ENCODE measurements at regions not wholly inside any gene's neighbourhood (a gene's known extent, or its start where the extent isn't known, plus 50 kb on each side); places are given as distances from the start of the nearest gene placed in this dataset.
"Not testable (repeated sequence)": the region's sequence is repeated elsewhere in the genome, so short reads cannot be mapped to it uniquely, and the experiment has no call there.

DNA sequence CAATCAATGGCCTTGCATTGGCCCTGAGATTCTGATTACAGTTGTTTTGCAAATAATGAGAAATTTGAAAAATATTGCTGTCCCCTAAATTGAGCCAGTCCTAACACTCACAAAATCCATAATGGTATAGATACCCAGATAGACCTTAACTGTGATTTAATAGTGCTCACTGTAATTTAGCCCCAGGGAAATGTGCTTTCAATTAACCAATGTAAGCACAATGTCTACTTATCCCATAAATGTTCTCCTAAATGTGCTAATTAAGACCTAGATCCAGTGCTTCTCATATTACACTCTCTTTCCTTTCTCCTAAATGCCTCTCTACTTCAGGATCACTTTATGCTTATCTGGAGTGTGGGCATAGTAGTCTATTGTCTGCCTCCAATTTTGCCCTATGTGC is 417.8 kb upstream of the CCL2 start:
- DNase-seq (ENCODE audit: low spot score) = no peak

DNA sequence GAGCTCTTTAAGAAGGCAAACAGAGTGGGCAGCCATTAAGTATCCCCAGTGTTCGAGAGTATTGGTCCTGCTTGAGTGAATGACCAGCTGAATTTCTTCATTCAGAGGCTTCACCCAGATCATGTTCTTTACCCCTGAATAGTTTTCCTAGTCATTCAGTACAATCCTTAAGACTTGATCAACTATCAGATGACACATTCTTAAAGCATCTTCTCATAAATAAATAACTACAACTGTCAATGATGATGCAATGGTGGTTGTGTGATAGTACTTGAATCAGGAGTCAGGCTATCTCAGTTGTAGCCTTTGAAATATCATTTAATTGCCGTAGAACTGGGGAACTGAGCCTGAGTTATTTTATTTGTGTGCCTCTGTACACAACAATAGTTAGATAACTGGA is 416.8 kb upstream of the CCL2 start:
- no peak for DNase-seq (ENCODE audit: low spot score)

GRCh38 chr17:33847900-33848299 is 407.2 kb upstream of the CCL2 start:
- no peak for DNase-seq (ENCODE audit: low spot score)

- DNase-seq (ENCODE audit: low spot score) = no peak
Observed at GRCh38 chr17:33848433-33848832, 406.7 kb upstream of the CCL2 start.

- DNase-seq (ENCODE audit: low spot score) = no peak
Observed at GRCh38 chr17:33854596-33854995, 400.5 kb upstream of the CCL2 start.

DNA sequence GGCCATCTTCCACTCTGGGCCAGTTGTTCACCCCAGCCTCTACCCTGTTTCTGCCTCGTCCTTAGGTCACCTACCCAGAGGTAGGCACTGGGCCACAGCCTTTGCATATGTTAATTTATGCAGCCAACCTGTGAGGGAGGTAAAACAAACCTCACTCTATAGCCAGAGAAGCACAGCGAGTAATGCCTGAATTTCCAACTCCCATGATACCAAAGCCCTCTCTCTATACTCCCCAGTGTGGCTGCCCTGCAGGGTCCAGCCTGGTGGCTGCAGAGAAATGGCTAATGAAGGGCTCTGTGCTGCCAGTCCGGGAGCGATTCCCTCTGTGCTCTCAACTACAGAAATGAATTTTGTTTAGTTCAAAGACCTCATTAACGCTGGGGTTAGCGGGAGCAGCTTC is 397.0 kb upstream of the CCL2 start:
- no peak for DNase-seq (ENCODE audit: low spot score)

GRCh38 chr17:33858682-33859081 is 396.4 kb upstream of the CCL2 start:
- no peak for DNase-seq (ENCODE audit: low spot score)

GRCh38 chr17:33862772-33863602 is 392.1 kb upstream of the CCL2 start:
- DNase-seq (ENCODE audit: low spot score) = no peak

GRCh38 chr17:33864758-33865229 is 390.3 kb upstream of the CCL2 start:
- no peak for DNase-seq (ENCODE audit: low spot score)

DNA sequence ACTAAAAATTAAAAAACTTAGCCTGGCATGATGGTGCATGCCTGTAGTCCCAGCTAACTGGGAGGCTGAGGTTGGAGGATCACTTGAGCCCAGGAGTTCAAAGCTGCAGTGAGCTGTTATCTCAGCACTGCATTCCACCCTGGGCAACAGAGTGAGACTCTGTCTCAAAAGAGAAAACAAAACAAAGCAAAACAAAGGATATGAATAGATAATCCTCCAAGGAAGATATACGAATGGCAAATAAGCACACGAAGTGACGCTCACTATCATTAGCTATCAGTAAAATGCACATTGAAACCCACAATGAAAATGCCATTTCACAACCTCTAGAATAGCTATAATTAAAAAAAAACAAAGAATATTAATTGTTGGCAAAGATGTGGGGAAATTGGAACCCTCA is 386.2 kb upstream of the CCL2 start:
- no peak for DNase-seq (ENCODE audit: low spot score)

GRCh38 chr17:33870936-33871335 is 384.1 kb upstream of the CCL2 start:
- DNase-seq (ENCODE audit: low spot score) = no peak

DNA sequence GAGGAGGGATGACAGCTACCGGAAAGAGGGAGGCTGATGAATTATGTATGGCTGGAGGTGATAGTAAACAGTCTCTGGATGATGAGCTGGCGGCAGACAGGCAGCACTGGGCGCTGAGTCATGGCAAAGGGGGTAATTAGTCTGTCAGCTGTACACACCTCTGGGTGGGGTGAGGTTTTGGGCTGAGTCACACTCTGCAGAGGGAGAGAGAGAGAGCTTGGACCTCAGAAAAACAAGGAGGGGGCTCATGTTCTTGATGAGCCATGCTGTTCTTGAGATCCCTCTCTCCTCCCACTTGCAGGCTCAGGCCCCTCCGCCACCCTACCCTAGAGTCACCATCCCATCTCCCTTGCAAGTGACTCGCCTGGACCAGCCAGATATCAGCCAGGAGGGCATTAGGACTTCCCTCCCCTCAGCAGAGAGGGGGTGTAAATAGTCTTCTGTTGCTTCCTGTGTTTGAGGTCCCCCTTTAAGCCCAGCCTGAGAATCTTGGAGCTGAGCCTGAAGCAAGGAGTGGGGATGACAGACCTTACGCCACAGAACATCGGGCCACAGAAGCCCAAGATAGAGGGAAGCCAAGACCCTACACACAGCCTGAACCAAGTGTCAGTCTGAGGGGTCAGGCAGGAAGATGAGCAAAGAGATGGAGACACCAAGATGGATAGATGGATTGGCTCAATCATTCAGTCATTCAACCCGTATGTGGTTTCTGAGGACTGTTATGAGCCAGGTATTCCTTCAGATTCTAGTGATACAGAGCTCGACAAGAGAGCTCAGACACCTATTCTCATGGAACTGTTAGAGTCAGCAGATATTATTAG is 383.2 kb upstream of the CCL2 start:
- DNase-seq (ENCODE audit: low spot score) = no peak

DNA sequence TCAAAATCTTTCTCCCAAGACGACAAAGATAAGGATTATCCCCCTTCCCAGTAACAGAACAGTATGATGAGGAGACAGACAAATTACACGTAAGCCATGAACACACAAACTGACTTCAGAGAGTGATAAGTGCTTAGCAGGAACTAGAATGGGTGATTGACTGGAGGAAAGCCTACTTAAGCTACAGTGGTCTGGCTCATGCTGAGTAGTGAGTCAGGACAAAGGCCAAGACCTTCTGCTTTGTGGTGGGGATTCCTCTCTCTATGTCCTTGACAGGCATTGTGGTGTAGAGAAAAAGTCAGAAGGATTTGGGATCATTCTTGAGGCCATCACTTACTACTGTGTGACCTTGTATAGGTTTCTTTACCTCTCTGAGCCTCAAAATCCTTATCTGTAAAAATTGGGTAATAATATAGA is 381.9 kb upstream of the CCL2 start:
- no peak for DNase-seq (ENCODE audit: low spot score)

- peak; percentile 2 for DNase-seq (ENCODE audit: low spot score)
Observed at GRCh38 chr17:33874617-33875060, 380.4 kb upstream of the CCL2 start.

DNA sequence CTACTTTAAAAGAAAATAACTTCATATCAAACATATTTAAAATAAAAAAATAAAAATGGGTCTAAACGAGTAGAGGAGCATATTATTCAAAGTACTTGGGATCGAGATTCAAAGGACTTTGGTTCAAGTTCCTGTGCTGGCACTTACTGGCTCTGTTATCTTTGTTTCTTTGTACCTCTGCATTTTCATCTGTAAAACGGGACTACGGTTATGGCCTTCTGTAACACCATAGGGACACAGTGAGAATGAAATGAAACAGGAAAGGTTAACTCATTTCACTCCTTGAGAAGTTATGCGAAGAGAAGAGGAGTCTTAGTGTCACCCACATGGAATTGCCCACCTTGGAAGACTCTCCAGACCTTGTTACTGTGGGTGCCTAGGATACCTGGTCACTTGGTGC is 379.1 kb upstream of the CCL2 start:
- DNase-seq (ENCODE audit: low spot score) = no peak

DNA sequence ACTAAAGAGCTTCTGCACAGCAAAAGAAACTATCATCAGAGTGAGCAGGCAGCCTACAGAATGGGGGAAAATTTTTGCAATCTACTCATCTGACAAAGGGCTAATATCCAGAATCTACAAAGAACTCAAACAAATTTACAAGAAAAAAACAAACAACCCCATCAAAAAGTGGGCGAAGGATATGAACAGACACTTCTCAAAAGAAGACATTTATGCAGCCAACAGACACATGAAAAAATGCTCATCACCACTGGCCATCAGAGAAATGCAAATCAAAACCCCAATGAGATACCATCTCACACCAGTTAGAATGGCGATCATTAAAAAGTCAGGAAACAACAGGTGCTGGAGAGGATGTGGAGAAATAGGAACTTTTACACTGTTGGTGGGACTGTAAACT is 372.8 kb upstream of the CCL2 start:
- not testable (repeated sequence) for DNase-seq (ENCODE audit: low spot score)

DNA sequence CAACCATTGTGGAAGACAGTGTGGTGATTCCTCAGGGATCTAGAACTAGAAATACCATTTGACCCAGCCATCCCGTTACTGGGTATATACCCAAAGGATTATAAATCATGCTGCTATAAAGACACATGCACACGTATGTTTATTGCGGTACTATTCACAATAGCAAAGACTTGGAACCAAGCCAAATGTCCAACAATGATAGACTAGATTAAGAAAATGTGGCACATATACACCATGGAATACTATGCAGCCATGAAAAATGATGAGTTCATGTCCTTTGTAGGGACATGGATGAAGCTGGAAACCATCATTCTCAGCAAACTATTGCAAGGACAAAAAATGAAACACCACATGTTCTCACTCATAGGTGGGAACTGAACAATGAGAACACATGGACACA is 372.4 kb upstream of the CCL2 start:
- DNase-seq (ENCODE audit: low spot score) = not testable (repeated sequence)

GRCh38 chr17:33888455-33888854 is 366.6 kb upstream of the CCL2 start:
- DNase-seq (ENCODE audit: low spot score) = no peak

DNA sequence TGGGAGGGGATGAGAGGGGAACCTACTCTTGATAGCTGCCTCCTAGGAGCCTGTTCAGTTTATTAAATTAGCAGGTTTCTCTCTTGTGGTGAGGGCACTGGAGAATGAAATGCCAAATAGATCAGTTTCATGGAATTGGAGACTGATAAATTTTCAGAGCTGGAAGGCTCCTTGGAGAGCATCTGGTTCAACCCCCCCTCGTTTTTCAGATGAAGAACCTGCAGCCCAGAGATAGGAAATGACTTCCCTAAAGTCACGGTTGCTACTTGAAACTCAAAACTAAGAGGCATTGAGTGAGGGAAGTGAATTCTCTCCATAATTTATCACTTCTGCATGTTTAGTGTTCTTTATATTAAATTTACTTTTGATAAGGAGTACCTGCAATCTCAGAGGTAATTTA is 366.0 kb upstream of the CCL2 start:
- DNase-seq (ENCODE audit: low spot score) = no peak

- DNase-seq (ENCODE audit: low spot score) = no peak
Observed at GRCh38 chr17:33889766-33890165, 365.3 kb upstream of the CCL2 start.

DNA sequence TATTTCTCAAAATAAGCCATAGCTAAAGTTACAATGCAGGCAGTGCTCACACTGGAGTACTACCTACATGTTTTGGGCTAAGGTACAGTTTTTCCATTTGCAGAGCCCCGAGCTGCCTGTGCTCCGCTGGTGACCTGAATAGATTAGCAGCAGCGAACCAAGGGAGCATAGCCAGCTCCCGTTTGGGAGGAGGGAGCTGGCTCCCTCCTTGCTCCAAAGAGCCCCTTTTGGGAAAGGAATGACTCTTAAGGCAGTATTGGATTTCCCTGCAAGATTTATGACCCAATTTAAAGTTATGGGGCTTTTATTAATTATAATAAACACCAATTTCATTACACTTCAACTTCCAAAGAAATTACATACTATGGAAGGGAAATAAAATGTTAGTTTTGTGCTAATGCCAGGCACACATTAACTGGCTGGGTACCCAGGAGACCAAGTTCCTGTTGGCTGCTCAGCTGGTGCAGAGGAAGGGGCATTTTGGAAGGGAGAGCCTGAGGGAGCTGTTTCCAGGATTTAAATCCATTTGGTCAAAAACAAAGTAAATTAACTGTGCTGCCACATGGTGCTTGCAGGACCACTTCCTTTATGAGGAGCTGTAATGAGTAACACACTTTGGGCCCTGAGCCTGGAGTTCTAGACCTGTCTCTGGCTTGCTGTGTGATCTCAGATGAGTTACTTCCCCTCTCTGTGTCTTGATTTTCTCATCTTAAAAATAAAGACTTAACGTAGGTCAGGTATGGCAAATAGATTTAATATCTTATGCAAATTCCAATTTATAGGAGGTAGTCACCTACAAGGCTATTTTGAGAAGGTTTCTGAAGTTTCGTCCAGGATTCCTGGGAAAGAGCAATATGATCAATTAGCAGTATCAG is 362.1 kb upstream of the CCL2 start:
- DNase-seq (ENCODE audit: low spot score) = no peak

DNA sequence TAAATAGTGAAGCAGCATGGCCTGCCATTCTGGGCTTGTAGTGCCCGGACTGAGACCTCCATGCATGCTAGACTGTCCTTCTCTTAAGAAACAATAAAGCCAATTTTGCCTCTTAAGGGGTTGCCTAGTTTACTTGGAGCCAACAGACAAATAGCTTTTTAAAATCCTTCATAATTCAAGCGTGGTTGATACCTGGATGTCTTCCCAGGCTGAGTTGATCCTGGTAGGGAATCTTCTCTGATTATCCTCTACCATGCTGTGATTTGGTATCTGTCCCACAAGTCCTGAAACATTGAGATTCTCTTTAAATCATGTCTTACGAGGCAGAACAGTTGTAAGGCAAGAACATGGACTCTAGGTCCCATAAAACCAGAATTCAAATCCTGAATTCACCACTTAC is 359.6 kb upstream of the CCL2 start:
- DNase-seq (ENCODE audit: low spot score) = peak; percentile 2

Measured in pons (tissue), 1 donor.